Transverse colon (tissue), 4 donors: ENCODE measurements at regions not wholly inside any gene's neighbourhood (a gene's known extent, or its start where the extent isn't known, plus 50 kb on each side); places are given as distances from the start of the nearest gene placed in this dataset.

Experiments
- EP300 ChIP-seq: sonication (generic); formaldehyde crosslinking; IDR thresholded peaks from one replicate; pipeline ENCODE4 v1.6.1; 2017; ENCODE audit warnings: antibody characterized with exemption, low read depth
- POLR2A ChIP-seq: fragments of 450-650 bp; IDR thresholded peaks from one replicate; pipeline ENCODE4 v1.6.1; 2016; ENCODE audit warnings: antibody characterized with exemption, mild to moderate bottlenecking, moderate library complexity
- POLR2AphosphoS5 ChIP-seq, 3 donors: sonication (generic); formaldehyde crosslinking; IDR thresholded peaks; one replicate each; pipeline ENCODE4 v1.6.1; 2016; ENCODE audit warnings: antibody characterized with exemption in 3 of 3
- TF ChIP-seq, protein P1 (sequence below), 5 experiments: fragments of 200-600 bp in 3 of 5; fragments of 450-650 bp in 2 of 5; sonication (generic) in 3 of 5; IDR thresholded peaks; 1 replicate in 2 of 5; 2 replicates in 3 of 5; pipeline ENCODE4 v1.5.1; 2016 to 2017; ENCODE audit warnings: antibody characterized with exemption in 5 of 5, inconsistent platforms in 3 of 5, mild to moderate bottlenecking in 2 of 5, moderate library complexity in 1 of 5

- TF ChIP-seq, protein P1, sequence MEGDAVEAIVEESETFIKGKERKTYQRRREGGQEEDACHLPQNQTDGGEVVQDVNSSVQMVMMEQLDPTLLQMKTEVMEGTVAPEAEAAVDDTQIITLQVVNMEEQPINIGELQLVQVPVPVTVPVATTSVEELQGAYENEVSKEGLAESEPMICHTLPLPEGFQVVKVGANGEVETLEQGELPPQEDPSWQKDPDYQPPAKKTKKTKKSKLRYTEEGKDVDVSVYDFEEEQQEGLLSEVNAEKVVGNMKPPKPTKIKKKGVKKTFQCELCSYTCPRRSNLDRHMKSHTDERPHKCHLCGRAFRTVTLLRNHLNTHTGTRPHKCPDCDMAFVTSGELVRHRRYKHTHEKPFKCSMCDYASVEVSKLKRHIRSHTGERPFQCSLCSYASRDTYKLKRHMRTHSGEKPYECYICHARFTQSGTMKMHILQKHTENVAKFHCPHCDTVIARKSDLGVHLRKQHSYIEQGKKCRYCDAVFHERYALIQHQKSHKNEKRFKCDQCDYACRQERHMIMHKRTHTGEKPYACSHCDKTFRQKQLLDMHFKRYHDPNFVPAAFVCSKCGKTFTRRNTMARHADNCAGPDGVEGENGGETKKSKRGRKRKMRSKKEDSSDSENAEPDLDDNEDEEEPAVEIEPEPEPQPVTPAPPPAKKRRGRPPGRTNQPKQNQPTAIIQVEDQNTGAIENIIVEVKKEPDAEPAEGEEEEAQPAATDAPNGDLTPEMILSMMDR (IDR thresholded peaks at IDR 0.05), result no peak
- TF ChIP-seq POLR2A, result no peak
- TF ChIP-seq EP300, result no peak
- no peak for TF ChIP-seq POLR2AphosphoS5 (IDR thresholded peaks at IDR 0.05)
Measured at GRCh38 chr13:20320885-20321284, 88.8 kb upstream of the GJB6 start.
